ENCODE measurements at regions not wholly inside any gene's neighbourhood (a gene's known extent, or its start where the extent isn't known, plus 50 kb on each side); places are given as distances from the start of the nearest gene placed in this dataset.
"Not testable (repeated sequence)": the region's sequence is repeated elsewhere in the genome, so short reads cannot be mapped to it uniquely, and the experiment has no call there.

DNA sequence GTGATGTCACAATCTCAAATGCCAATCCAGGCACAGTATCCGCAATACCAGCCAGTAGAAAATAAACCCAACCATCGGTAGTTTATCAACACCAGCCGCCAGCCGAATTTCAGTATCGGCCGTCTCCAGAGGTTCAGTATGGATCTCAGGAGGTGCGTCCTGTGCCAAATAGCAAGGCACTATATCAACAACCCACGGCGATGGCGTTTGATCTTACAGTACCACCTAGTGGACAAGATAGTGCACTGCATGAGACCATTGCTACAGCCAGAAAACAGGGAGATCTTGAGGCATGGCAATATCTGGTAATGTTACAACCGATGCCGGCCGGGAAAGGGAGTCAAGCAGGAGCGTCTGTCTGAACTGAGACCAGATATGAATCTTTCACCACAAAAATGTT lies 121.8 kb upstream of the DRD5 start:
- not testable (repeated sequence) for H3K27me3 Mint-ChIP-seq; DNase-seq (ENCODE audit: low spot score); H3K36me3 Mint-ChIP-seq; H3K4me3 Mint-ChIP-seq; ATAC-seq; H3K27ac Mint-ChIP-seq; H3K4me1 Mint-ChIP-seq (ENCODE audit: low read depth in 2 of 2); H3K9me3 Mint-ChIP-seq

DNA sequence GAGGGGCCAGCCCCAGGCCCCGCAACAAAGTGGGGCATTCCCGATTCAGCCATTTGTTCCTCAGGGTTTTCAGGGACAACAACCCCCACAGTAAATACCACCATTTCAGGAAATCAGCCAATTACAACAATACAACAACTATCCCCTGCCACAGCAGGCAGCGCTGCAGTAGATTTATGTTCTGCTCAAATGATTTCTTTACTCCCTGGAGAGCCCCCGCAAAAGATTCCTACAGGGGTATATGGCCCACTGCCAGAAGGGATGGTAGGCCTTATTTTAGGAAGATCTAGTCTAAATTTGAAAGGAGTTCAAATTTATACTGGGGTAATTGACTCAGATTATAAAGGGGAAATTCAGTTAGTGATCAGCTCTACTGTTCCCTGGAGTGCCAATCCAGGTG lies 120.5 kb upstream of the DRD5 start:
- H3K36me3 Mint-ChIP-seq; H3K4me3 Mint-ChIP-seq; H3K4me1 Mint-ChIP-seq (ENCODE audit: low read depth in 2 of 2); H3K27ac Mint-ChIP-seq; DNase-seq (ENCODE audit: low spot score); ATAC-seq; H3K27me3 Mint-ChIP-seq; H3K9me3 Mint-ChIP-seq: not testable (repeated sequence)

GRCh38 chr4:9670725-9671124 lies 110.7 kb upstream of the DRD5 start:
- H3K27me3 Mint-ChIP-seq = peaks cover 7 to 15% of the 10 kb centered on the region in 2 donors
- not testable (repeated sequence) for H3K4me3 Mint-ChIP-seq; ATAC-seq; H3K9me3 Mint-ChIP-seq; DNase-seq (ENCODE audit: low spot score); H3K36me3 Mint-ChIP-seq; H3K27ac Mint-ChIP-seq; H3K4me1 Mint-ChIP-seq (ENCODE audit: low read depth in 2 of 2)

DNA sequence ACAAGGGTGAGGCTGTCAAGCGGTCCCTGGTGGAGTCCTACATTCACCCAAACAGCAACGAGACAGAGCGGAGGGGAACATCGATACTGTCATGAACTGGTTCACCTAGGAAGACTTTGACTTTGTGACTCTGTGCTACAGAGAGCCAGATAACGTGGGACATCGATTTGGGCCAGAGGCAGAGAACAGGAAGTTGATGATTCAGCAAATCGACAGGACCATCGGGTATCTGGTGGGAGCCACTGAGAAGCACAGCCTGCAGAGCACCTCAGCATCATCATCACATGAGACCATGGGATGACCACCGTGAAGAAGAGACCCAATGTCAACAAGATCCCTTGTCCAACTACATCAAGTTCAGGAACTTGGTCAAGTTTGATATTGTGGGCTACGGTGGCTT lies 104.1 kb upstream of the DRD5 start:
- H3K36me3 Mint-ChIP-seq; H3K27ac Mint-ChIP-seq; H3K4me3 Mint-ChIP-seq; DNase-seq (ENCODE audit: low spot score); H3K4me1 Mint-ChIP-seq (ENCODE audit: low read depth in 2 of 2); H3K9me3 Mint-ChIP-seq; H3K27me3 Mint-ChIP-seq; ATAC-seq: not testable (repeated sequence)

GRCh38 chr4:9679704-9680478 lies 101.5 kb upstream of the DRD5 start:
- no peaks in the 10 kb centered on the region for H3K9me3 Mint-ChIP-seq
- peaks cover 5 to 6% of the 10 kb centered on the region in 2 donors for H3K27me3 Mint-ChIP-seq
- H3K36me3 Mint-ChIP-seq = no peaks in the 10 kb centered on the region
- no peak for DNase-seq (ENCODE audit: low spot score)
- no peaks in the 10 kb centered on the region for H3K4me1 Mint-ChIP-seq (ENCODE audit: low read depth in 2 of 2)
- ATAC-seq = no peak
- no peak overlapping the region for H3K4me3 Mint-ChIP-seq
- H3K27ac Mint-ChIP-seq = no peak overlapping the region

- H3K36me3 Mint-ChIP-seq; ATAC-seq; H3K27ac Mint-ChIP-seq; H3K4me3 Mint-ChIP-seq; H3K4me1 Mint-ChIP-seq (ENCODE audit: low read depth in 2 of 2); H3K9me3 Mint-ChIP-seq; H3K27me3 Mint-ChIP-seq; DNase-seq (ENCODE audit: low spot score): not testable (repeated sequence)
Observed at GRCh38 chr4:9683174-9683573, 98.3 kb upstream of the DRD5 start.

- not testable (repeated sequence) for H3K27me3 Mint-ChIP-seq; ATAC-seq; H3K36me3 Mint-ChIP-seq; H3K9me3 Mint-ChIP-seq; H3K4me3 Mint-ChIP-seq; DNase-seq (ENCODE audit: low spot score); H3K27ac Mint-ChIP-seq; H3K4me1 Mint-ChIP-seq (ENCODE audit: low read depth in 2 of 2)
Observed at GRCh38 chr4:9685016-9685415, 96.4 kb upstream of the DRD5 start.

DNA sequence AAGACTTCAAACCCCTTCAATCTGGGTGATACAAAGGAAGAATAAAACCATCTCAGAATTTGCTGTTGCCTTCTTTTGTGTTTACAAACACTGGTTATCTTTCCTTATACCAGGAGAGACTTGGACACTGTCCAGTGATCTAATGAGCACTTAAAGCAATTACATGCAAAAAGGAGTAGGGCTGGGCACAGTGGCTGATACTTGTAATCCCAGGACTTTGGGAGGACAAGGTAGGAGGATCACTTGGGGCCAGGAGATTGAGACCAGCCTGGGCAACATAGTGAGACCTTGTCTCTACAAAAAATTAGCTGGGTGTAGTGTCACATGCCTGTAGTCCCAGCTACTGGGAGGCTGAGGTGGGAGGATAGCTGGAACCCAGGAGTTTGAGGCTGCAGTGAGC lies 95.7 kb upstream of the DRD5 start:
- Mint-ChIP-seq H3K9me3 (no peaks in the 10 kb centered on the region), H3K4me3 (no peak overlapping the region), H3K27ac (no peak overlapping the region), H3K4me1 (ENCODE audit: low read depth in 2 of 2) (peaks cover 0 to under 1% of the 10 kb centered on the region in 2 donors), H3K27me3 (peaks cover 0 to 10% of the 10 kb centered on the region in 2 donors), H3K36me3 (no peaks in the 10 kb centered on the region)
- no peak for ATAC-seq
- DNase-seq (ENCODE audit: low spot score) = no peak

DNA sequence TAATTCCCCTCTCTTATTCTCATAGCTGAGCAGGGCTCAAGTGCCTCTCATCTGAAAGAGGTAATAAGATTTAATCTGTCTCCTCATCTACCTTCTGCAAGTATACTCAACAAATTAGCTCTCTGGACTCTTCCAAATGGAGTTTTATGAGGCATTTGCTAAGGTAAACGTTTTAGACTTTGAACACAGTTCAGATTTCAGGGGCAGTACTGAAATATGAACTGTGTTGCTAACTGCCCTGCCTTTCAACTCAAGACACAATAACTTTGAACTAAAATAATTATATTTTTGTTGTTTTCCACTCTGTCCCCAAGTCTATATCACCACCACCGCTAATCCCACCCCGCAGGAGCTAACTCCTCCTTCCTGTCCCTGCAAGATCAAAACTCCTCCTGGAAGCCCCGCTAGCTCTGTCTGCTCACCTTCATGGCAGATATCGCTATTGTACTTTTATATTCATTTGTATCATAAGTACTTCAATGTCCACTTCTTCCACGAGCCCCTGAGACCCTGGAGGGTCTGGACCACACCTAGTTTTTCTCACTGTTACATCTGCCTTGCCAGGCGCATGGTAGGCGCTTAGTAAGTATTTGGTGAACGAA lies 90.7 kb upstream of the DRD5 start:
- Mint-ChIP-seq H3K4me3 (peak overlapping the region; percentile 40), H3K4me1 (ENCODE audit: low read depth in 2 of 2) (peaks cover 4 to 12% of the 10 kb centered on the region in 2 donors), H3K27ac (peak overlapping the region in 1 of 2 donors; percentile 71)
- not testable (repeated sequence) for H3K27me3 Mint-ChIP-seq; H3K36me3 Mint-ChIP-seq; DNase-seq (ENCODE audit: low spot score); H3K9me3 Mint-ChIP-seq; ATAC-seq

GRCh38 chr4:9691238-9692065 lies 90.0 kb upstream of the DRD5 start:
- Mint-ChIP-seq H3K27ac (peak overlapping the region in 1 of 2 donors; percentile 74), H3K9me3 (no peaks in the 10 kb centered on the region), H3K36me3 (no peaks in the 10 kb centered on the region), H3K4me3 (peak overlapping the region; percentile 40), H3K4me1 (ENCODE audit: low read depth in 2 of 2) (peaks cover 4 to 12% of the 10 kb centered on the region in 2 donors), H3K27me3 (peaks cover 0 to 6% of the 10 kb centered on the region in 2 donors)
- DNase-seq (ENCODE audit: low spot score) = peak; percentile 93
- peak; percentile 100 for ATAC-seq

- H3K4me1 Mint-ChIP-seq (ENCODE audit: low read depth in 2 of 2) = peaks cover 4 to 12% of the 10 kb centered on the region in 2 donors
- H3K27me3 Mint-ChIP-seq; H3K9me3 Mint-ChIP-seq; H3K27ac Mint-ChIP-seq; H3K36me3 Mint-ChIP-seq; H3K4me3 Mint-ChIP-seq; DNase-seq (ENCODE audit: low spot score); ATAC-seq: not testable (repeated sequence)
Observed at GRCh38 chr4:9692791-9693491, 88.5 kb upstream of the DRD5 start.

DNA sequence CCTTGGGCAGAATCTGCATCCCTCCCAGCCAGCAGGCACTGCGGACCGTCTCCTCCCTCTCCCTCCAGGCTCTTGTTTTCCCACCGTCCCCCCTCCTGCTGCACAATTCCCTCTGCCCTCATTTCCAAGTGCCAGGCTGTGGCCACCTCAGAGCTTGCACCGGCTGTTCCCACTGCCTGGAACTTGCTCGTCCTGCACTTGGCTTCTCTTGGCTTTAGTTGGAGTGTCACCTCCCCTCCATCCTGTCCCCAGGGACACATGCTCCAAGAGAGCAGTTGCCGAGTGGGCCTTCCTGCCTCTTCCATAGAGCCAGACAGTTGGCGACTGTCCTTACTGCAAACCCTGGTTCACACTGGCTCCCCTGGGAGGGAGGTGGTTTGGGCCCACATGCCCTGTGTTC lies 87.0 kb upstream of the DRD5 start:
- peaks cover 4 to 12% of the 10 kb centered on the region in 2 donors for H3K4me1 Mint-ChIP-seq (ENCODE audit: low read depth in 2 of 2)
- not testable (repeated sequence) for H3K27ac Mint-ChIP-seq; DNase-seq (ENCODE audit: low spot score); H3K9me3 Mint-ChIP-seq; H3K4me3 Mint-ChIP-seq; H3K27me3 Mint-ChIP-seq; H3K36me3 Mint-ChIP-seq; ATAC-seq

GRCh38 chr4:9695994-9696393 lies 85.4 kb upstream of the DRD5 start:
- H3K4me1 Mint-ChIP-seq (ENCODE audit: low read depth in 2 of 2); H3K27me3 Mint-ChIP-seq; H3K4me3 Mint-ChIP-seq; DNase-seq (ENCODE audit: low spot score); ATAC-seq; H3K27ac Mint-ChIP-seq; H3K36me3 Mint-ChIP-seq; H3K9me3 Mint-ChIP-seq: not testable (repeated sequence)

Measured in natural killer cell treated with Interleukin-12 subunit alpha and Interleukin-12 subunit beta and Interleukin-15 and Interleukin-18, amount 100 ng/mL, for 72 hours (primary cell).